BJ (cell line): ENCODE measurements at regions not wholly inside any gene's neighbourhood (a gene's known extent, or its start where the extent isn't known, plus 50 kb on each side); places are given as distances from the start of the nearest gene placed in this dataset.

Experiments used
- CTCF ChIA-PET: fragments of 350-600 bp; formaldehyde crosslinking; extraction: SDS; loops from one replicate; lab custom pipeline; 2021; ENCODE audit warnings: antibody characterized with exemption, inconsistent platforms; lab: Yijun Ruan, JAX
- POLR2A ChIA-PET: fragments of 300-600 bp; sonication (Branson Sonifier 250); formaldehyde crosslinking; extraction: SDS; loops from one replicate; lab custom pipeline; 2021; ENCODE audit warnings: antibody characterized with exemption; lab: Charles Lee
- DNase-seq: peaks from one replicate; pipeline ENCODE4 v3.0.0-alpha.2; 2011; ENCODE audit warnings: low read depth
- H3K27me3 ChIP-seq: 2 replicates; pipeline ENCODE4 v1.6.0; 2011; ENCODE audit warnings: low read length; ENCODE audit not compliant: control insufficient read depth, insufficient read depth
- H3K36me3 ChIP-seq: 2 replicates; pipeline ENCODE4 v1.5.1; 2011; ENCODE audit warnings: low read length; ENCODE audit not compliant: control insufficient read depth, insufficient read depth
- H3K4me3 ChIP-seq: 2 replicates; pipeline ENCODE4 v1.5.1; 2011; ENCODE audit warnings: low read depth, mild to moderate bottlenecking, control low read depth, low read length
- CTCF ChIP-seq: IDR thresholded peaks from 2 replicates; pipeline ENCODE4 v1.5.1; 2011; ENCODE audit warnings: low read depth, mild to moderate bottlenecking, control low read depth, inconsistent platforms, low read length, moderate library complexity; ENCODE audit not compliant: insufficient read depth

- H3K27me3 ChIP-seq = no peaks in the 10 kb centered on the region
- DNase-seq = no peak
- ChIA-PET POLR2A (no interaction called here), CTCF (interaction anchor here (1.2 kb wide), 1 partner anchor 142 kb away, joined by 3 read pairs; no protein-coding TSS in a partner anchor)
- no peak overlapping the region for H3K4me3 ChIP-seq
- H3K36me3 ChIP-seq = no peaks in the 10 kb centered on the region
- TF ChIP-seq CTCF = no peak
These were observed 354.5 kb upstream of the ZNF608 start for GRCh38 chr5:125100951-125101350.

- CTCF ChIA-PET = no interaction called here
These were observed 357.0 kb upstream of the ZNF608 start for GRCh38 chr5:125103459-125103858.

DNA sequence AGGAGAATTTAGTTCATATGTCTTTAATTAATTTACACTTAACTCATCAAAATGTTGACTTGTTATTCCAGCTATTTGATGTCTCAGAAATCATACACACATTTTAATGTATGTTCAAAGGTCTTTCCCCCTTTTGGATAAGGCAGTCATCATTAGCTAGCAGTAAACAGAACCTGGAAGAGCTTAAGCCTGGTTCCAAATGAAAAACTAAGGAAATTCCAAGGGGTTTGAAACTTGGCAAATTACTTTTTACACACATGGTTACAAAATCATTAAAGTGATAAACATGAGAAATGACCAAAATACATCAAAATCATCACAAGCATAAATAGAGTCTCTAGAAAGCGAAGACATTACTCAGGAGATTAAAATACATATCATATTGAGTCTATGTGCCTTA lies 359.8 kb upstream of the ZNF608 start:
- Histone ChIP-seq H3K27me3 (no peaks in the 10 kb centered on the region), H3K36me3 (no peaks in the 10 kb centered on the region), H3K4me3 (no peak overlapping the region)
- DNase-seq = no peak
- ChIA-PET POLR2A (no interaction called here), CTCF (interaction anchor here (0.6 kb wide), 1 partner anchor 1583 kb away, joined by 3 read pairs; no protein-coding TSS in a partner anchor)
- no peak for TF ChIP-seq CTCF

More at GRCh38 chr5:125103459-125103858, 357.0 kb upstream of the ZNF608 start:
- DNase-seq = no peak
- H3K4me3 ChIP-seq = no peak overlapping the region
- no peaks in the 10 kb centered on the region for H3K36me3 ChIP-seq
- POLR2A ChIA-PET = no interaction called here
- TF ChIP-seq CTCF = no peak
- no peaks in the 10 kb centered on the region for H3K27me3 ChIP-seq

- no peak for DNase-seq
- no peak for TF ChIP-seq CTCF
- CTCF ChIA-PET = interaction anchor here (0.6 to 1.2 kb wide), 2 partner anchors 9 to 1584 kb away, joined by 3 read pairs; no protein-coding TSS in a partner anchor
- H3K36me3 ChIP-seq = no peaks in the 10 kb centered on the region
- POLR2A ChIA-PET = no interaction called here
- no peaks in the 10 kb centered on the region for H3K27me3 ChIP-seq
- H3K4me3 ChIP-seq = no peak overlapping the region
These were observed 360.4 kb upstream of the ZNF608 start for GRCh38 chr5:125106881-125107280.

- no peaks in the 10 kb centered on the region for H3K27me3 ChIP-seq
- CTCF ChIA-PET = no interaction called here
- TF ChIP-seq CTCF = no peak
These were observed 362.9 kb upstream of the ZNF608 start for GRCh38 chr5:125109293-125109692.

More at GRCh38 chr5:125109293-125109692, 362.9 kb upstream of the ZNF608 start:
- H3K4me3 ChIP-seq = no peak overlapping the region
- no peak for DNase-seq
- no peaks in the 10 kb centered on the region for H3K36me3 ChIP-seq
- POLR2A ChIA-PET = no interaction called here
